Esophagus muscularis mucosa (tissue), 4 donors: ENCODE measurements at regions not wholly inside any gene's neighbourhood (a gene's known extent, or its start where the extent isn't known, plus 50 kb on each side); places are given as distances from the start of the nearest gene placed in this dataset.

Experiments used
- CTCF ChIP-seq, 3 experiments: fragments of 200-600 bp in 2 of 3; fragments of 450-650 bp in 1 of 3; sonication (generic) in 2 of 3; IDR thresholded peaks; one replicate each; pipeline ENCODE4 v1.5.1; 2017 to 2019; ENCODE audit warnings: antibody characterized with exemption in 3 of 3, mild to moderate bottlenecking in 2 of 3, moderate library complexity in 1 of 3
- EP300 ChIP-seq: sonication (generic); formaldehyde crosslinking; IDR thresholded peaks from one replicate; pipeline ENCODE4 v1.6.1; 2017; ENCODE audit warnings: antibody characterized with exemption
- POLR2A ChIP-seq: fragments of 450-650 bp; IDR thresholded peaks from one replicate; pipeline ENCODE4 v1.6.1; 2017; ENCODE audit warnings: antibody characterized with exemption, moderate library complexity, mild to moderate bottlenecking, low read depth

- TF ChIP-seq CTCF (IDR thresholded peaks at IDR 0.05) (no peak), POLR2A (no peak), EP300 (no peak)
Measured at GRCh38 chrY:8381425-8381824, 955.8 kb upstream of the TSPY4 start.
